CD4-positive, alpha-beta T cell treated with Interleukin-17A for 1 hour (primary cell): ENCODE measurements at regions not wholly inside any gene's neighbourhood (a gene's known extent, or its start where the extent isn't known, plus 50 kb on each side); places are given as distances from the start of the nearest gene placed in this dataset.
"Not testable (repeated sequence)": the region's sequence is repeated elsewhere in the genome, so short reads cannot be mapped to it uniquely, and the experiment has no call there.

Experiments
- DNase-seq: peaks from one replicate; pipeline ENCODE4 v3.0.0-alpha.2; 2020

GRCh38 chr16:16448423-16448822, 69.5 kb downstream of the NPIPA7 start:
- DNase-seq, result not testable (repeated sequence)

GRCh38 chr16:16449712-16450237, 70.8 kb downstream of the NPIPA7 start:
- DNase-seq, result not testable (repeated sequence)

GRCh38 chr16:16451721-16452410, 72.9 kb downstream of the NPIPA7 start:
- not testable (repeated sequence) for DNase-seq

GRCh38 chr16:16458579-16458978, 79.6 kb downstream of the NPIPA7 start:
- DNase-seq, result not testable (repeated sequence)

DNA sequence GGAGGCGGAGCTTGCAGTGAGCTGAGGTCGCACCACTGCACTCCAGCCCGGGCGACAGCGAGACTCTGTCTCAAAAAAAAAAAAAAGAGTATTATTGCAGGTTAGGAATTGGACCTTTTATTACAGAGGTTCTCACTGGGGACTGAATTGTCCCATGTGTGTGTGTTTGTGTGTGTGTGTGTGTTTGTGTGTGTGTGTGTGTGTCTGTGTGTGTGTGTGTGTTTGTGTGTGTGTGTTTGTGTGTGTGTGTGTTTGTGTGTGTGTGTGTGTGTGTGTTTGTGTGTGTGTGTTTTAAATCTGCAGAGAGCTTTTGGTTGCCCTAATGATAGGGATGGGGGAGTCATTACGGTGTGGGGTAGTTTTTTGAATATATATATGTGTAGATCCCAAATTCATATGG, 84.9 kb downstream of the NPIPA7 start:
- DNase-seq, result not testable (repeated sequence)

DNA sequence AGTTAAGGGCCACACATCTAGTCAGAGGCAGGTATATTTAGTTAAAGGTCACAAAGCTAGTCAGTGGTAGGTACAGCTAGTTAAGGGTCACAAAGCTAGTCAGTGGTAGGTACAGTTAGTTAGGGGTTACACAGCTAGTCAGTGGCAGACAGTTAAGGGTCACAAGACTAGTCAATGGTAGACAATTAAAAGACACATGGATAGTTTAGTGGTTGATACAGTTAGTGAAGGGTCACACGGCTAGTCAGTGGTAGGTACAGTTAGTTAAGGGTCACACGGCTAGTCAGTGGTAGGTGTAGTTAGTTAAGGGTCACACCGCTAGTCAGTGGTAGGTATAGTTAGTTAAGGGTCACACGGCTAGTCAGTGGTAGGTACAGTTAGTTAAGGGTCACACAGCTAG, 110.0 kb downstream of the NPIPA7 start:
- not testable (repeated sequence) for DNase-seq

- not testable (repeated sequence) for DNase-seq
Observed at GRCh38 chr16:16489466-16489865, 110.5 kb downstream of the NPIPA7 start.

GRCh38 chr16:16494114-16494513, 115.2 kb downstream of the NPIPA7 start:
- not testable (repeated sequence) for DNase-seq

DNA sequence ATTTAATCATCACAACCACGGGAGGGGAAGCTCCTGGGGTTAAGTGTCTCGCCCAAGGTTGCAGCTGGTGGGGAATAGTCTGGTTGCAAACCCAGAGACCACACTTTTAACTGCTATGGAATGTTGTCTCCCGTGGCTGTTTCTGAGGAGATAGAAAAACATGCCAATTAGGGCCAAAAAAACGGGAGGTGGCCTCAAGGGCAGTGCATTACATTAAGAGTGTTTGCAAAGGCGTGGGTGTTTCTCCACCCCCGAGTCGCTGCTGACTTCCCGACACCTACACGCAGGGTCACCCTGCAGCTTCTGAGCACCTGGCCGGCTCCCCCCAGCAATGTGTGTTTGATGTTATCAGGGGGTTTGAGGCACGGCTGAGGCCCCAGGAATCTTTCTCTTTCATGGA, 116.1 kb downstream of the NPIPA7 start:
- not testable (repeated sequence) for DNase-seq

DNA sequence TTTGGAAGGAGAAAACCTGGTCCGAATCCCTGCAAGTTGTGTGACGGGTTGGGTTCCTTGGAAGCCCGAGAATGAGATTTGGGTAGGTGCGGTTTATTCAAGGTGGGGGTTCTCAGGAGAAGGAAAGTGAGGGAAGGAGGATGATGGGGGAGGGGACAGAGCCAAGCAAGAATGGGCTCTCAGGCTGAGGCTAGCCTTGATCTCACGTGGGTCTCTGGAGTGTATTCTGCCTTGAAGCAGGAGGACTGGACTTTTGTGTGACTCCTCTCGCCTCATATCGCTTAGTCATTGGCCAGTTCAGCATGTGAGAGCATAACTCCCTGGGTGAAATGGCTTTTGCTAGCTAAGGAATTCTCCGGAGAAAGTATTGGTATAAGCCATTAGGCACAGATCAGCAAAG, 120.9 kb downstream of the NPIPA7 start:
- not testable (repeated sequence) for DNase-seq

DNA sequence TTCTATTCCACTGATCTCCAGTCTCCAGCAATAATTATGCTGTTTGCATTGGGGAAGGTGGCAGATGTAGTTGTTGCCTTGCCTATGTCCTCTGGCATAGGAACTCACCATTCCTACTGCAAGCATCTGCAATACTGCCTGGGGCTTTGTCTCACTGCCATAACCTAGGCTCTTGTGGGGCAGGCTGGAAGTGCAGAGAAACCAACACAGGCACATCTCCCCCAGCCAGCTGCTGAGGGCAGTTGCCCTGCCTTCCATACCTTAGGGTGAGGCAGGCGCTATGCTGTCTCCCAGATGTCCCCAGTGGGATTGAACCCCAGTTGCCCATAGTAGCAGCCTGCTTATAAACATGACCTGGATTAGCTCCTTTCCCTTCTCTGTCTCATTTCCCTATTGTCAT, 128.1 kb downstream of the NPIPA7 start:
- DNase-seq, result not testable (repeated sequence)

DNA sequence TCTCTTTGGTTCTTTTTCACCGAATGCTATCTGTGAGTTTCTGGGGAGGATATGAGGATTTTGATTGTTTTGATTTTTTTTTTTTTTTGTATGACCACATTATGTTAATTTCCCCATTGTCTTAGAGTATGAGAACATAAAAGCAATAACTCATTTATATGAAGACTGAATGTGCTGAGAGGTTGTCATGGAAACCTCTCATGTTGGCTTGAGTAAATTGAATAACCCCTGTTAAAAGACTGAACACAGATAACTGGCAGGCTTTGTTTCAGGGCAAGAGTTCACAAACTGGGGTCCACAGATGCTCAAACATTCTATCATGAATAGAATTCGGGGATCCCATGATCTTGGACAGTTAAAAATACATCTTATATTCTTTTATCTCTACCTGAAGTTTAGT, 129.4 kb downstream of the NPIPA7 start:
- DNase-seq, result not testable (repeated sequence)

GRCh38 chr16:16519395-16519794, 140.5 kb downstream of the NPIPA7 start:
- not testable (repeated sequence) for DNase-seq

DNA sequence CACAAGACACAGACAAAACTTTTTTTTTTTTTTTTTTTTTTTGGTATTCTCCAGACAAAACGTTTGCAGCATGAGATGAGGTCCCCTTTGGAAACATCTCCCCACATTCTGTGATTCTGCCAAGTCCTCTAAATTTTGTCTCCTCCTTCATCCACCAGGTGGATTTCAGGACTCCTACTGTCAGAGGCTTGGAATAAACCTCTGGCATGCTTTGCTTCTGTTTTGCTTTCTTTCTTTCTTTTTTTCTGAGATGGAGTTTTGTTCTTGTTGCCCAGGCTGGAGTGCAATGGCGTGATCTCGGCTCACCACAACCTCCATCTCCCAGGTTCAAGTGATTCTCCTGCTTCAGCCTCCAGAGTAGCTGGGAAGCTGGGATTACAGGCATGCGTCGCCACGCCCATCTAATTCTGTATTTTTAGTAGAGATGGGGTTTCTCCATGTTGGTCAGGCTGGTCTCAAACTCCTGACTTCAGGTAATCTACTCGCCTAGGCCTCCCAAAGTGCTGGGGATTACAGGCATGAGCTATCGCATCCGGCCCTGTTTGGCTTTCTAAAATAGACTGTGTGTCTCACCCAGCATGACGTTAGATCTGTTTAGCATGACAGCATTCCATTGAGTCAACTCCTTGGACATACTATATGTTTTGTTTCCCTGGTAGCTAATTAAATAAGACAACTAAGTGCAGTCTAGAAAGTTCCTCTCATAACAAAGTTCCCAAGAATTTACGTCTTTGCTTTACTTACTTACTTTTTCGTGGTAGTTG, 142.5 kb downstream of the NPIPA7 start:
- not testable (repeated sequence) for DNase-seq

GRCh38 chr16:16526998-16527397, 148.1 kb downstream of the NPIPA7 start:
- DNase-seq, result not testable (repeated sequence)

- not testable (repeated sequence) for DNase-seq
Observed at GRCh38 chr16:16530744-16531143, 151.8 kb downstream of the NPIPA7 start.

DNA sequence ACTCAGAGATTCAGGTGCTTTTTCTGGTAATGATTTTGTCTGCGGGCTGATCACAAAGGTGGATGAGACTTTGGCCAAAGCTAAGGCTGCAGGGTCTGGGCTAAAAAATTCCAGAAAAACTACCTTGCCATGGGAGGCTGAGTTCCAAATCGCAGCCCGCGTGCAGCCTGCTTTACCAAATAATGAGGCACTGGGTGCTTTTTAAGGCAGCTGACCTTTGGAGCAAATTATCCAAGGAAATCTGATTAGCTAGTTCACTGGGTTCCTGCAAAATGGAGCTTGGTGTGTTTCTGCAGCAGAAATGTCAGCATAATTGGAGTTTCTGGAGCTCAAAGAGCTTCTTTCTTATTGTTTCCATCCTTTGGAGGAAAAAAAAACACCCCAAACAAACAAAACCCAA, 156.6 kb downstream of the NPIPA7 start:
- not testable (repeated sequence) for DNase-seq

- DNase-seq, result not testable (repeated sequence)
Observed at GRCh38 chr16:16536151-16536550, 157.2 kb downstream of the NPIPA7 start.

GRCh38 chr16:16549710-16550109, 170.8 kb downstream of the NPIPA7 start:
- not testable (repeated sequence) for DNase-seq

- DNase-seq, result not testable (repeated sequence)
Observed at GRCh38 chr16:16550824-16551223, 171.9 kb downstream of the NPIPA7 start.

- not testable (repeated sequence) for DNase-seq
Observed at GRCh38 chr16:16552819-16553340, 173.9 kb downstream of the NPIPA7 start.

GRCh38 chr16:16559179-16559740, 180.3 kb downstream of the NPIPA7 start:
- DNase-seq, result not testable (repeated sequence)

DNA sequence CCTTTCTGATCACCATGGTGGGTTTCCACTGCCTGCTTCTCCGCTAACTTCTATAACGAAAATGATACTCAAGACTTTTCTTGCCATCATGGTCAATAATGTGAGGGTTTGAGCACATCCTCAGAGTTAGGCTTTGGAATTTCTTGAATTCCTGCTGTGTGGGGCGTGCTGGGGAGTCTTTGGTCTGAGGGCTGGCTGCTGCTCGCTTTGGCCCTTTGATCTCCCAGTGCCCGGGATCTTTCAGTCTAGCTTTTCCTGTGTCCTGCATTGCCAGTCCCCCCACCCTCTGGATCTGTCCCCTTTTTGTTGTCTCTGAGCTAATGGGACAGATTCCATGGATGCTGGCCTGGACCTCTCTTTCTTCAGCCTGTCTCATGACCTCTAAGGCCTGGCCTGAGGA, 182.6 kb downstream of the NPIPA7 start:
- DNase-seq, result not testable (repeated sequence)
